Upper lobe of left lung (tissue), 6 donors: ENCODE measurements at regions not wholly inside any gene's neighbourhood (a gene's known extent, or its start where the extent isn't known, plus 50 kb on each side); places are given as distances from the start of the nearest gene placed in this dataset.

Experiments
- ATAC-seq, 2 donors: fragments of 200-7000 bp; cut with Tn5 transposase; one replicate each; pipeline ENCODE4 v1.9.1; 2022; ENCODE audit warnings: mild to moderate bottlenecking in 2 of 2, moderate library complexity in 2 of 2; ENCODE audit not compliant: low FRiP score in 2 of 2
- DNase-seq, 2 donors: peaks; one replicate each; pipeline ENCODE4 v3.0.0-alpha.2; 2019 to 2020
- H3K27ac ChIP-seq, 4 donors: fragments of 200-600 bp; sonication (generic); one replicate each; pipeline ENCODE4 v1.5.1; 2016 to 2019
- H3K27me3 ChIP-seq, 4 donors: fragments of 200-600 bp; sonication (generic); one replicate each; pipeline ENCODE4 v1.5.1; 2017 to 2019
- H3K36me3 ChIP-seq, 4 donors: fragments of 200-600 bp; sonication (generic); one replicate each; pipeline ENCODE4 v1.5.1; 2016 to 2019
- H3K4me1 ChIP-seq, 4 donors: fragments of 200-600 bp; sonication (generic); one replicate each; pipeline ENCODE4 v1.5.1; 2018 to 2019
- H3K4me3 ChIP-seq, 4 donors: fragments of 200-600 bp; sonication (generic); one replicate each; pipeline ENCODE4 v1.5.1; 2017 to 2019; ENCODE audit warnings: mild to moderate bottlenecking in 2 of 4, moderate library complexity in 1 of 4
- H3K9me3 ChIP-seq, 4 donors: fragments of 200-600 bp; sonication (generic); one replicate each; pipeline ENCODE4 v1.5.1; 2018 to 2019
- CTCF ChIP-seq, 6 experiments: fragments of 450-650 bp in 4 of 6; fragments of 200-600 bp in 2 of 6; sonication (generic) in 2 of 6; IDR thresholded peaks; one replicate each; pipeline ENCODE4 v1.5.1; 2016 to 2019; ENCODE audit warnings: antibody characterized with exemption in 6 of 6
- EP300 ChIP-seq, 4 donors: sonication (generic); formaldehyde crosslinking; IDR thresholded peaks; one replicate each; pipeline ENCODE4 v1.5.1; 2017; ENCODE audit warnings: antibody characterized with exemption in 4 of 4, control low read depth in 2 of 4
- POLR2A ChIP-seq, 4 donors: fragments of 450-650 bp; IDR thresholded peaks; one replicate each; pipeline ENCODE4 v1.5.1; 2016 to 2017; ENCODE audit warnings: antibody characterized with exemption in 4 of 4, mild to moderate bottlenecking in 2 of 4
- POLR2AphosphoS5 ChIP-seq, 2 donors: sonication (generic); formaldehyde crosslinking; IDR thresholded peaks; one replicate each; pipeline ENCODE4 v1.5.1; 2017; ENCODE audit warnings: antibody characterized with exemption in 2 of 2
- WGBS, 2 donors: methylation state at CpG; one replicate each; pipeline ENCODE4 v1.1.5; 2017 to 2018; 5-methylcytosine and 5-hydroxymethylcytosine counted together
- donor health status: DM: no; HTN: no; CAD: no; lungs with moderate emphysema.
- donor health status: DM: no; HTN: yes; CAD: no; lungs with severe emphysema.

DNA sequence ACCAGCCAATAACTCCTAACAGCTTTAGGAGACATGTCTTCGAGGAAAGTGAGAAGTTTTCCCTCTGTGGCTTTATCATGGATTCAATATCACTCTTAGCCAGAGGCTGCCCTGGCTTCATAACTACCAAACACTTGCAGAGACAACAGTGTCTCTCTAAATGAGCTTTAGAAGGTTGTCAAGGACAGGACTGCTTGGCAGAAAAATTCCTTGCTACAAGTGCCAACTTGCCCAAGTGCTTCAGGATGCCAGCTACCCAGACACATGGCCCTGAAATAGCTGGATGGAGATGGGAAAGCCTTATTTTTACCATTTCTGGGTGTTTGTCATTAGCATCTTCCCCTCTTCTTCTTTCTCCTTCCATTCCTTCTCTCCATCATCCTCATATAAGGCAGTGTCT is 137.1 kb upstream of the MDFIC start:
- Histone ChIP-seq H3K4me3 (no peak overlapping the region), H3K36me3 (no peaks in the 10 kb centered on the region), H3K4me1 (no peaks in the 10 kb centered on the region), H3K9me3 (no peaks in the 10 kb centered on the region), H3K27ac (no peak overlapping the region), H3K27me3 (no peaks in the 10 kb centered on the region)
- DNase-seq (no peak), ATAC-seq (no peak)
- TF ChIP-seq EP300 (IDR thresholded peaks at IDR 0.05), result no peak
- TF ChIP-seq CTCF (IDR thresholded peaks at IDR 0.05), result no peak
- TF ChIP-seq POLR2A (IDR thresholded peaks at IDR 0.05), result no peak
- no peak for TF ChIP-seq POLR2AphosphoS5 (IDR thresholded peaks at IDR 0.05)
- 70 to 79% methylated on average over 1 of the region's 1 CpG for WGBS, 2 donors

GRCh38 chr7:114785496-114785895 is 136.4 kb upstream of the MDFIC start:
- Histone ChIP-seq H3K9me3 (no peaks in the 10 kb centered on the region), H3K36me3 (no peaks in the 10 kb centered on the region), H3K4me3 (no peak overlapping the region), H3K4me1 (no peaks in the 10 kb centered on the region), H3K27ac (no peak overlapping the region), H3K27me3 (no peaks in the 10 kb centered on the region)
- DNase-seq, result no peak
- TF ChIP-seq CTCF (IDR thresholded peaks at IDR 0.05), result no peak
- no peak for TF ChIP-seq EP300 (IDR thresholded peaks at IDR 0.05)
- no peak for TF ChIP-seq POLR2A (IDR thresholded peaks at IDR 0.05)
- TF ChIP-seq POLR2AphosphoS5 (IDR thresholded peaks at IDR 0.05), result no peak
- WGBS, 2 donors, result 57 to 58% methylated on average over 3 of the region's 3 CpGs
- no peak for ATAC-seq

DNA sequence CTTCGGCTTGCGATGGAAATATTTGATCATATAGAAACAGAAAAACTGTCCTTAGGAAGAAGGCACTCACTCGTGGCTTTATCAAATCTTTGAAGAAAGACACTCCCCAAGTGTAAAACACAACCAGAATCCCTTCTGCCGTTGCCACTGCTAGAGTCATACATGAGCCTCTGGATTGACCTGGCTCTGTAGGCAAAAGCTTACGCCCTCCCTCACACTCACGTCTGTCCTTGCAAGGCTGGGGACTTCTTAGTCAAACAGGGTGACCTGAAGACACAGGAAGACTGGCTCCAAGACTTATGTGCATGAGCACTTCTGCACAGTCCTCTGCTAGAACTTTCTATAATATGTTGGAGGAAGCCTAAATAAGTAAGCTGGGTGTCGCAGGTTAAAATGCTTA is 135.4 kb upstream of the MDFIC start:
- 78 to 83% methylated on average over 7 of the region's 7 CpGs for WGBS, 2 donors
- Histone ChIP-seq H3K4me3 (no peak overlapping the region), H3K4me1 (no peaks in the 10 kb centered on the region), H3K36me3 (no peaks in the 10 kb centered on the region), H3K27ac (no peak overlapping the region), H3K9me3 (no peaks in the 10 kb centered on the region), H3K27me3 (no peaks in the 10 kb centered on the region)
- no peak for DNase-seq
- TF ChIP-seq CTCF (IDR thresholded peaks at IDR 0.05) (no peak), EP300 (IDR thresholded peaks at IDR 0.05) (no peak), POLR2AphosphoS5 (IDR thresholded peaks at IDR 0.05) (no peak), POLR2A (IDR thresholded peaks at IDR 0.05) (no peak)
- ATAC-seq, result no peak

- H3K27me3 ChIP-seq, result no peaks in the 10 kb centered on the region
- H3K4me1 ChIP-seq, result no peaks in the 10 kb centered on the region
- TF ChIP-seq POLR2A (IDR thresholded peaks at IDR 0.05) (no peak), EP300 (IDR thresholded peaks at IDR 0.05) (no peak), CTCF (IDR thresholded peaks at IDR 0.05) (no peak), POLR2AphosphoS5 (IDR thresholded peaks at IDR 0.05) (no peak)
- H3K36me3 ChIP-seq, result no peaks in the 10 kb centered on the region
- WGBS, 2 donors, result 75 to 80% methylated on average over 1 of the region's 1 CpG
- H3K27ac ChIP-seq, result no peak overlapping the region
- H3K9me3 ChIP-seq, result no peaks in the 10 kb centered on the region
- no peak overlapping the region for H3K4me3 ChIP-seq
- no peak for ATAC-seq
- DNase-seq, result no peak
Observed at GRCh38 chr7:114787556-114787955, 134.3 kb upstream of the MDFIC start.

DNA sequence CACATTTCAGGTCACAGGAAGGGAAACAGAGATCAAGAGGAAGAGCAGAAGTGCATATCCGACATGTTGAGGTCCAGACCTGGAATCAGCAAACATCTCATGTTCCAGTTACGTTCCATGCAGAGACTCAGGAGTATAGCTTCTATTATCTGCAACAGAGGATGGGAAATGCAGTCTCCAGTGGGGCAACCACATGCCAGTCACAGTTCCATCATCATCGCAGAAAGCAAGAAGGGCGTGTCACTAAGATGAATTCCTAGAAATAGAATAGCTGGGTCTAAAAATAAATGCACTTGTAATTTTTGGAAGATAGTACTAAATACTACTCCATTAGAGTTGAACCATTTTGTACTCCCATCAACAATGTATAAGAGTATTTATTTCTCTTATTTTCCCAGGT is 133.2 kb upstream of the MDFIC start:
- Histone ChIP-seq H3K27ac (no peak overlapping the region), H3K27me3 (no peaks in the 10 kb centered on the region), H3K9me3 (no peaks in the 10 kb centered on the region), H3K4me1 (no peaks in the 10 kb centered on the region), H3K36me3 (no peaks in the 10 kb centered on the region), H3K4me3 (no peak overlapping the region)
- ATAC-seq (no peak), DNase-seq (no peak)
- no peak for TF ChIP-seq CTCF (IDR thresholded peaks at IDR 0.05)
- TF ChIP-seq POLR2A (IDR thresholded peaks at IDR 0.05), result no peak
- TF ChIP-seq POLR2AphosphoS5 (IDR thresholded peaks at IDR 0.05), result no peak
- no peak for TF ChIP-seq EP300 (IDR thresholded peaks at IDR 0.05)
- WGBS, 2 donors, result 90 to 92% methylated on average over 4 of the region's 4 CpGs
